ENCODE measurements at regions not wholly inside any gene's neighbourhood (a gene's known extent, or its start where the extent isn't known, plus 50 kb on each side); places are given as distances from the start of the nearest gene placed in this dataset. TPM values are rescaled to one million over a fixed set of nuclear protein-coding genes. Genes with fewer than 3 reads are reported as not detected.

GRCh38 chr11:30171661-30172060 is 59.2 kb upstream of the FSHB start:
- TF ChIP-seq POLR2A (IDR thresholded peaks at IDR 0.05): no peak
- H3K36me3 ChIP-seq: no peaks in the 10 kb centered on the region
- H3K4me1 ChIP-seq: no peaks in the 10 kb centered on the region
- 95 to 97% methylated on average over 2 of the region's 2 CpGs for WGBS, 2 donors
- no peak for DNase-seq
- H3K9me3 ChIP-seq: no peaks in the 10 kb centered on the region
- H3K27ac ChIP-seq: no peak overlapping the region
- H3K27me3 ChIP-seq: no peaks in the 10 kb centered on the region
- intact Hi-C loops (cut with DNase I): no loop called here
- no peak overlapping the region for H3K4me3 ChIP-seq (replicated peaks in 1 of 3)

DNA sequence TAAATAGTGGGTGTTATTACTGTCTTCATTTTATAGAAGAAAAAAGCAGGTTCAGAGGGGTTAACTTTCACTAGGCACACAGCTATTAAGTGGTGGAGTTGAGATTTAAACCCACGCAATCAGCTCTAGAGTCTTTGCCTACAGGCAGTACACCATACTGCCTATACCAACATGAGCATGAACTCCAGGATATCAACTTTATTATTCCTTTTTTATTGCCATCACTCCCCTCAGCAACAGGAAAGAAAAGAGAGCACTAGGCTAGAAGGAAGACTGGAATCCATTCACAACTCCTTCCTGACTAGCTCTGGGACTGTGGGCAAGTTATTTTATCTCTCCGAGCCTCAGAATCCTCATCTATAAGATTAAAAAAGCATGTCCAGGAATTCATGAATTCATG is 58.7 kb upstream of the FSHB start:
- no peaks in the 10 kb centered on the region for H3K4me1 ChIP-seq
- TF ChIP-seq POLR2A (IDR thresholded peaks at IDR 0.05): no peak
- TF ChIP-seq, protein P1, sequence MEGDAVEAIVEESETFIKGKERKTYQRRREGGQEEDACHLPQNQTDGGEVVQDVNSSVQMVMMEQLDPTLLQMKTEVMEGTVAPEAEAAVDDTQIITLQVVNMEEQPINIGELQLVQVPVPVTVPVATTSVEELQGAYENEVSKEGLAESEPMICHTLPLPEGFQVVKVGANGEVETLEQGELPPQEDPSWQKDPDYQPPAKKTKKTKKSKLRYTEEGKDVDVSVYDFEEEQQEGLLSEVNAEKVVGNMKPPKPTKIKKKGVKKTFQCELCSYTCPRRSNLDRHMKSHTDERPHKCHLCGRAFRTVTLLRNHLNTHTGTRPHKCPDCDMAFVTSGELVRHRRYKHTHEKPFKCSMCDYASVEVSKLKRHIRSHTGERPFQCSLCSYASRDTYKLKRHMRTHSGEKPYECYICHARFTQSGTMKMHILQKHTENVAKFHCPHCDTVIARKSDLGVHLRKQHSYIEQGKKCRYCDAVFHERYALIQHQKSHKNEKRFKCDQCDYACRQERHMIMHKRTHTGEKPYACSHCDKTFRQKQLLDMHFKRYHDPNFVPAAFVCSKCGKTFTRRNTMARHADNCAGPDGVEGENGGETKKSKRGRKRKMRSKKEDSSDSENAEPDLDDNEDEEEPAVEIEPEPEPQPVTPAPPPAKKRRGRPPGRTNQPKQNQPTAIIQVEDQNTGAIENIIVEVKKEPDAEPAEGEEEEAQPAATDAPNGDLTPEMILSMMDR (IDR thresholded peaks at IDR 0.05): no peak
- H3K27ac ChIP-seq: no peak overlapping the region
- H3K4me3 ChIP-seq (replicated peaks in 1 of 3): no peak overlapping the region
- intact Hi-C loops (cut with DNase I): no loop called here
- DNase-seq: no peak
- H3K9me3 ChIP-seq: no peaks in the 10 kb centered on the region
- H3K36me3 ChIP-seq: no peaks in the 10 kb centered on the region
- H3K27me3 ChIP-seq: no peaks in the 10 kb centered on the region
- 89% methylated on average over 2 of the region's 2 CpGs for WGBS, 2 donors

DNA sequence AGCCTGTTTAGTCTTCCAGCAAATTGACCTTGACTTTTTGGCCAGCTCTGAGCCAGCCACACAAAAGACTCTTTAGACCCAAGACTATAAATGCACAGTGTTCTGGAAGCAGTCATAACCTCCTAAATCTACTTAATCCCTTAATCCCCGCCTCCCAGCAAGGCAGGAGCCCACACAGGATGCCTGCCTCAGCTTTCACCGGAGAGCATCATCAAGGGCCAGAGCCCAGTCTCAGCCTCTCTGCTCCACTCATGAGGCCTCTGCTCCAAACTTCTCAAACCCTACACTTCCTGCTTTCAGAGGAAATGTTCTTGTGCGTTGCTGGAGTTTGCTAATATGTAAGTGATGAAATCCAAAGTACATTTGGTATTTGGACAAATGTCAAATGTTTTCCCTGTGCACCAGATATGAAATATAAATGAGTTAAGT is 57.9 kb upstream of the FSHB start:
- no peaks in the 10 kb centered on the region for H3K27me3 ChIP-seq
- H3K27ac ChIP-seq: no peak overlapping the region
- WGBS, 2 donors: 80 to 86% methylated on average over 3 of the region's 3 CpGs
- no peaks in the 10 kb centered on the region for H3K4me1 ChIP-seq
- no peaks in the 10 kb centered on the region for H3K36me3 ChIP-seq
- no peak for DNase-seq
- no peaks in the 10 kb centered on the region for H3K9me3 ChIP-seq
- intact Hi-C loops (cut with DNase I): no loop called here
- TF ChIP-seq, protein P1 (IDR thresholded peaks at IDR 0.05): no peak
- TF ChIP-seq POLR2A (IDR thresholded peaks at IDR 0.05): no peak
- H3K4me3 ChIP-seq (replicated peaks in 1 of 3): no peak overlapping the region

GRCh38 chr11:30174265-30175020 is 56.4 kb upstream of the FSHB start:
- no peak overlapping the region for H3K27ac ChIP-seq
- H3K4me3 ChIP-seq (replicated peaks in 1 of 3): no peak overlapping the region
- 53 to 63% methylated on average over 2 of the region's 2 CpGs for WGBS, 2 donors
- no peaks in the 10 kb centered on the region for H3K9me3 ChIP-seq
- intact Hi-C loops (cut with DNase I): no loop called here
- DNase-seq: no peak
- no peak for TF ChIP-seq POLR2A (IDR thresholded peaks at IDR 0.05)
- no peaks in the 10 kb centered on the region for H3K4me1 ChIP-seq
- no peaks in the 10 kb centered on the region for H3K36me3 ChIP-seq
- H3K27me3 ChIP-seq: no peaks in the 10 kb centered on the region

Small RNA genes in the stretch of these regions (small RNA-seq; reads per million reads assigned to genes)
- gene AL358944.1: not detected
